H1 (cell line): ENCODE measurements at regions not wholly inside any gene's neighbourhood (a gene's known extent, or its start where the extent isn't known, plus 50 kb on each side); places are given as distances from the start of the nearest gene placed in this dataset.

Experiments used
- CTCF ChIA-PET: fragments of 300-600 bp; sonication (Branson Sonifier 250); formaldehyde crosslinking; loops from one replicate; lab custom pipeline; 2021; ENCODE audit not compliant: partially characterized antibody; lab: Charles Lee
- POLR2A ChIA-PET: fragments of 300-600 bp; sonication (Branson Sonifier 250); formaldehyde crosslinking; loops from one replicate; lab custom pipeline; 2021; ENCODE audit warnings: inconsistent platforms; ENCODE audit not compliant: partially characterized antibody; lab: Charles Lee
- DNase-seq, 2 experiments: peaks; one replicate each; pipeline versions ENCODE4 v3.0.0 to v3.0.0-alpha.2; 2010 to 2022; ENCODE audit warnings: low spot score in 2 of 2, low read depth in 1 of 2, mixed read lengths in 1 of 2
- FAIRE-seq: peaks from 2 replicates; lab custom pipeline; 2011; peaks lifted over from hg19 to GRCh38; lab: Jason Lieb, UNC
- H2AFZ ChIP-seq: 2 replicates; pipeline ENCODE4 v1.8.1; 2012; ENCODE audit warnings: low read length, inconsistent platforms
- H2AK5ac ChIP-seq: 2 replicates; pipeline ENCODE4 v1.6.1; 2013; ENCODE audit warnings: low read depth, low read length
- H2BK120ac ChIP-seq: replicated peaks from 2 replicates; pipeline ENCODE3; 2013; ENCODE audit warnings: low read depth, low read length, inconsistent platforms
- H2BK12ac ChIP-seq: 2 replicates; pipeline ENCODE4 v1.6.1; 2013; ENCODE audit warnings: low read depth, low read length
- H2BK15ac ChIP-seq: 2 replicates; pipeline ENCODE4 v1.6.1; 2013; ENCODE audit warnings: low read length
- H2BK20ac ChIP-seq: 2 replicates; pipeline ENCODE4 v1.6.1; 2013; ENCODE audit warnings: low read length
- H2BK5ac ChIP-seq: 2 replicates; pipeline ENCODE4 v1.6.1; 2013; ENCODE audit warnings: low read depth, low read length
- H3K14ac ChIP-seq: 2 replicates; pipeline ENCODE4 v1.6.1; 2013; ENCODE audit warnings: inconsistent platforms; ENCODE audit not compliant: insufficient read length
- H3K18ac ChIP-seq: 2 replicates; pipeline ENCODE4 v1.6.1; 2013; ENCODE audit warnings: low read length; ENCODE audit errors: extremely low read depth
- H3K23ac ChIP-seq: 2 replicates; pipeline ENCODE4 v1.6.1; 2013; ENCODE audit warnings: inconsistent platforms; ENCODE audit not compliant: insufficient read length
- H3K23me2 ChIP-seq: 2 replicates; pipeline ENCODE4 v1.6.1; 2013; ENCODE audit warnings: low read depth, low read length
- H3K27ac ChIP-seq: 2 replicates; pipeline ENCODE4 v1.6.1; 2011; ENCODE audit warnings: low read depth, low read length, inconsistent platforms
- H3K27me3 ChIP-seq, 4 experiments: replicated peaks in 1 of 4; 1 replicate in 1 of 4; 2 replicates in 3 of 4; pipeline versions ENCODE4 v1.6.1 to v1.8.1; 2011 to 2013; ENCODE audit warnings: low read length in 3 of 4, mild to moderate bottlenecking in 3 of 4, inconsistent platforms in 2 of 4, mixed read lengths in 2 of 4, moderate library complexity in 1 of 4; ENCODE audit not compliant: control insufficient read depth in 3 of 4, insufficient read depth in 3 of 4; ENCODE audit errors: extremely low read depth in 1 of 4
- H3K36me3 ChIP-seq, 4 experiments: 2 replicates each; pipeline versions ENCODE4 v1.6.1 to v1.8.1; 2011 to 2013; ENCODE audit warnings: mild to moderate bottlenecking in 4 of 4, low read length in 3 of 4, moderate library complexity in 2 of 4, control low read depth in 1 of 4, inconsistent platforms in 1 of 4; ENCODE audit not compliant: insufficient read depth in 4 of 4, control insufficient read depth in 2 of 4
- H3K4ac ChIP-seq: replicated peaks from 2 replicates; pipeline ENCODE3; 2013; ENCODE audit warnings: low read length, low read depth, mixed read lengths, inconsistent platforms; ENCODE audit not compliant: insufficient read length
- H3K4me1 ChIP-seq, 4 experiments: replicated peaks in 1 of 4; 1 replicate in 1 of 4; 2 replicates in 3 of 4; pipeline versions ENCODE4 v1.6.1 to v1.8.1; 2011 to 2013; ENCODE audit warnings: low read length in 3 of 4, inconsistent platforms in 2 of 4, mixed read lengths in 1 of 4; ENCODE audit not compliant: insufficient read depth in 4 of 4, control insufficient read depth in 3 of 4
- H3K4me2 ChIP-seq, 2 experiments: 2 replicates each; pipeline versions ENCODE4 v1.6.1 to v1.8.1; 2011 to 2013; ENCODE audit warnings: low read depth in 2 of 2, low read length in 2 of 2, control low read depth in 1 of 2, inconsistent platforms in 1 of 2, mild to moderate bottlenecking in 1 of 2; ENCODE audit not compliant: insufficient read depth in 1 of 2
- H3K4me3 ChIP-seq, 4 experiments: fragments of 200-600, 300-600 bp in 1 of 4; sonication (generic), shearing (Covaris generic), sonication (Bioruptor Twin) in 1 of 4; 2 replicates each; pipeline versions ENCODE4 v1.5.1 to v1.8.1; 2011 to 2016; ENCODE audit warnings: low read length in 4 of 4, low read depth in 3 of 4, control low read depth in 2 of 4, inconsistent platforms in 2 of 4, mild to moderate bottlenecking in 2 of 4, mixed read lengths in 1 of 4, moderate library complexity in 1 of 4; ENCODE audit not compliant: insufficient read depth in 2 of 4; ENCODE audit errors: extremely low read depth in 1 of 4
- H3K56ac ChIP-seq: replicated peaks from 2 replicates; pipeline ENCODE3; 2013; ENCODE audit warnings: low read depth, mild to moderate bottlenecking, mixed read lengths, low read length, inconsistent platforms; ENCODE audit not compliant: insufficient read length
- H3K79me1 ChIP-seq: 2 replicates; pipeline ENCODE4 v1.6.1; 2013; ENCODE audit warnings: low read depth, low read length, control low read depth
- H3K79me2 ChIP-seq, 2 experiments: 2 replicates each; pipeline versions ENCODE4 v1.6.1 to v1.8.1; 2012 to 2013; ENCODE audit warnings: low read length in 2 of 2, mild to moderate bottlenecking in 2 of 2, inconsistent platforms in 1 of 2; ENCODE audit not compliant: insufficient read depth in 2 of 2, control insufficient read depth in 1 of 2
- H3K9ac ChIP-seq, 4 experiments: replicated peaks in 1 of 4; 1 replicate in 1 of 4; 2 replicates in 3 of 4; pipeline versions ENCODE4 v1.6.1 to v1.8.1; 2011 to 2013; ENCODE audit warnings: low read depth in 3 of 4, low read length in 3 of 4, control low read depth in 2 of 4, mild to moderate bottlenecking in 2 of 4, moderate library complexity in 2 of 4, inconsistent platforms in 1 of 4; ENCODE audit errors: extremely low read depth in 1 of 4
- H3K9me3 ChIP-seq, 2 experiments: 2 replicates each; pipeline versions ENCODE4 v1.6.1 to v1.8.1; 2012 to 2013; ENCODE audit warnings: mild to moderate bottlenecking in 2 of 2, moderate library complexity in 2 of 2, control low read depth in 1 of 2, inconsistent platforms in 1 of 2, low read depth in 1 of 2, low read length in 1 of 2, mixed read lengths in 1 of 2; ENCODE audit not compliant: insufficient read depth in 2 of 2
- H4K20me1 ChIP-seq, 2 experiments: replicated peaks in 1 of 2; 2 replicates each; pipeline versions ENCODE3 to v1.8.1; 2011 to 2013; ENCODE audit warnings: inconsistent platforms in 2 of 2, low read length in 2 of 2, mild to moderate bottlenecking in 1 of 2; ENCODE audit not compliant: insufficient read depth in 2 of 2, control insufficient read depth in 1 of 2
- H4K5ac ChIP-seq: 2 replicates; pipeline ENCODE4 v1.6.1; 2013; ENCODE audit warnings: low read length, low read depth, mixed read lengths, inconsistent platforms; ENCODE audit not compliant: insufficient read length
- H4K8ac ChIP-seq: 2 replicates; pipeline ENCODE4 v1.8.0; 2013; ENCODE audit warnings: mild to moderate bottlenecking, moderate library complexity, low read length, inconsistent platforms; ENCODE audit not compliant: insufficient read depth; ENCODE audit errors: extremely low read depth
- H4K91ac ChIP-seq: replicated peaks from 2 replicates; pipeline ENCODE3; 2013; ENCODE audit warnings: low read length, mixed read lengths, inconsistent platforms; ENCODE audit not compliant: insufficient read length
- ATF3 ChIP-seq: IDR thresholded peaks from 2 replicates; pipeline ENCODE4 v1.6.1; 2011; ENCODE audit warnings: low read depth, mild to moderate bottlenecking, low read length; ENCODE audit not compliant: insufficient read depth
- BACH1 ChIP-seq: IDR thresholded peaks from 2 replicates; pipeline ENCODE4 v1.6.1; 2012; ENCODE audit warnings: low read length, improper control_type of control experiment
- CREB1 ChIP-seq: IDR thresholded peaks from 2 replicates; pipeline ENCODE4 v1.6.1; 2012; ENCODE audit warnings: inconsistent platforms
- EGR1 ChIP-seq: IDR thresholded peaks from 2 replicates; pipeline ENCODE4 v1.6.1; 2011; ENCODE audit warnings: low read depth, low read length, borderline replicate concordance
- KDM1A ChIP-seq: fragments of 200-600, 300-600 bp; sonication (generic); IDR thresholded peaks from 2 replicates; pipeline ENCODE4 v1.7.1; 2016; ENCODE audit warnings: mild to moderate bottlenecking, low read length, borderline replicate concordance
- TEAD4 ChIP-seq: IDR thresholded peaks from 2 replicates; pipeline ENCODE4 v1.6.1; 2012; ENCODE audit warnings: low read depth, low read length, inconsistent platforms, mixed read lengths

DNA sequence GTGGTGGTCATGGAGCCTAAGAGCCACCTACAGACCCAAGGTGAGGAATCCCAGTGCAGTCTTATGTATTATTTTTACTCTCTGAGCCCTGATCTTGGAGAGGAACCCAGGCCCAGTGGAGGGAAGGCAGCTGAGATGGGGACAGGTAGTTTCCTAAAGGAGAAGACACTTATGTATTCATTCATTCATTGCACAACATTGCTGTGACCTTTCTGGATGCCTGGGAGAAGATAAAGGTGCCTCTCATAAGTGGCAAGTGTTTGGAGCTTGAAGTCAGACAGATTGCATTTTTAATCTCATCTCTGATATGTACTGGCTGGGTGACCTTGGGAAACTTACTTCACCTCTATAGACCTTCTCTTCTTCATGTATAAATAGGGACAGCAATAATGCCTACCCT, 111.1 kb downstream of the CEBPB start:
- Histone ChIP-seq H3K18ac (no peak overlapping the region), H2BK5ac (no peak overlapping the region), H3K9me3 (no peaks in the 10 kb centered on the region), H3K36me3 (no peaks in the 10 kb centered on the region), H3K9ac (no peak overlapping the region), H4K8ac (no peak overlapping the region), H3K79me1 (no peaks in the 10 kb centered on the region), H2AFZ (no peak overlapping the region), H2AK5ac (no peak overlapping the region), H2BK20ac (no peak overlapping the region), H4K20me1 (no peaks in the 10 kb centered on the region), H4K91ac (no peak overlapping the region), H3K4ac (no peak overlapping the region), H3K23ac (no peak overlapping the region), H2BK15ac (no peak overlapping the region), H3K14ac (no peak overlapping the region), H3K4me1 (peaks cover 0 to 4% (median 2%) of the 10 kb centered on the region in 4 experiments; a peak in 4 of 7 replicates), H3K56ac (no peak overlapping the region), H3K27ac (no peak overlapping the region), H3K27me3 (no peaks in the 10 kb centered on the region), H3K4me2 (no peak overlapping the region), H2BK12ac (no peak overlapping the region), H4K5ac (no peak overlapping the region), H2BK120ac (no peak overlapping the region), H3K79me2 (no peaks in the 10 kb centered on the region), H3K23me2 (peaks cover 7% of the 10 kb centered on the region; the same call in 1 of the 2 replicates), H3K4me3 (no peak overlapping the region)
- TF ChIP-seq ATF3 = no peak
- TF ChIP-seq CREB1 = no peak
- no peak for TF ChIP-seq BACH1
- no peak for TF ChIP-seq EGR1
- no peak for TF ChIP-seq TEAD4
- no peak for TF ChIP-seq KDM1A
- DNase-seq (no peak), FAIRE-seq (no peak)
- ChIA-PET CTCF (interaction anchor here (0.6 kb wide), 1 partner anchor 103 kb away, joined by 3 read pairs; no protein-coding TSS in a partner anchor), POLR2A (no interaction called here)
